ENCODE measurements at regions not wholly inside any gene's neighbourhood (a gene's known extent, or its start where the extent isn't known, plus 50 kb on each side); places are given as distances from the start of the nearest gene placed in this dataset.
"Not testable (repeated sequence)": the region's sequence is repeated elsewhere in the genome, so short reads cannot be mapped to it uniquely, and the experiment has no call there.

DNA sequence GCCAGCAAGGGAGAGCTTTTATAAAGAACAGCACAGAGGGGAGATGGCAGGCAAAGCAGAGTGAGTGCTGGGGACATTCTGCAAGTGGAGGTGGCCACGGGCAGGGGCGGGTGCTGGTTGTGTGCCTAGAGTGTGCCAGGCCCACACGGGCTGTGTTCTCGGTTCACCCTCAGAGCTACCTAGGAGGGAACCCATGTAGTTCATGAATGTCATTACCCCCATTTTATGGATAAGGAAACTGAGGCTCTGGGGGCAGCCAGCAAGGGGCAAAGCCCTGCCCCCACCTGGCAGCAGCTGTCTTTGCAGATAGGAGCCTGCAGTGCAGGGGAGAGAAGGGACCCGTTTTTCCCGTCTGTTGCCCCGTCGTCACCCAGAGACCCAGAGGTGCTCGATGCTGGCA, 85.2 kb upstream of the NCOR2 start:
- DNase-seq (ENCODE audit: low read depth): no peak

DNA sequence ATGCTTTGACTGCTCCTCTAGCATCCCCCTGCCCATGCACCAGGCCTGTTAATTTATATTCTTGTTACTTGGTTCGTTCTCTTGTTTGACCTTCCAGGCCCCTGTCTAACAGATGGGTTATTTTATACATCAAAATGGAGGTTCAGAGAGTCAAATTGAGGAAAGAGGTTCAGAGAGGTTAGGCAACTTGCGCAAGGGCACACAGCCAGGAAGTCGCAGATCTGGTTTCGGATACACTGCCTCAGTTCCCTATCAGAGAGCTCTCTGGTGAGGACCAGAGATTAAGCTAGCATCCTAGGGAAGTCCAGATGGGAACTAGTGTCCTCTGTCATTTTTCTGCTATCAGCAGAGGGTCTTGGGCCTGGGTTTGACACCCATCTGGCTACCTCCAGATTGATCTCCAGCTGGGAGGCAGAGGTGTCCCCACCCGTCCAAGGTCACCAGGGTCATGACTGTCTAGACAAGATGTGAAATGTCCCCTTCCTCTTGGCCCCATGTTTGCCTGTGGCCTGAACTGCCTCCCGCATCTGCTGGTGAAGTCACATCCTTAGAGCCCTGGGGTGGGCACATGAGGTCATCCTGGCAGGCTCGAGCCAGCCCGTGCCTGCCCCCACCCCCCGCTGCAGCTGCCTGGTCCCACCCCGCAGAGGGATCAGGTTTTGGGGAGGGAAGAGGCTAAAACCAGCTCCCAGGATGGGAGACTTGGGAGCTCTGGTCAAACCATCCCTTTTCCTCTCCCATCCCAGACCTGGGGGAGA, 84.3 kb upstream of the NCOR2 start:
- no peak for DNase-seq (ENCODE audit: low read depth)

DNA sequence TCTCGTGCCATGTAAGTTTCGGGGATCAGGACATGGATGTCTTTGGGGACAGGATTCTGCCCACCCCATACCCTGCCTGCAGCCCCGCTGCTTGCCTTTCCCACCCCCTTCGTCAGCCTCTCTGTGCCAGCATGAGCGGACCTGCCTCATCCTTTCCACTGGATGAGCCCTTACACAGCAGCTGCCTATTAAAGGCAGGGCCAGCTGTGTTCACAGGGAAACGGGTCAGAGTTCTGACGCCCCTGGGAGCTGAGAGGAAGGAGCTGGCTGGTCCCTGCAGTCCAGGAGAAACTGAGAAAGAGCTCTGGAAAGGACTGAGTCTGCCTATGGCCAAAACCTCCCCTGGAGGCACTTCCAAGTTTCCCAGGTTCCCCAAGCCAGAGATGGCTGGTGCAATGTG, 83.5 kb upstream of the NCOR2 start:
- DNase-seq (ENCODE audit: low read depth): no peak

DNA sequence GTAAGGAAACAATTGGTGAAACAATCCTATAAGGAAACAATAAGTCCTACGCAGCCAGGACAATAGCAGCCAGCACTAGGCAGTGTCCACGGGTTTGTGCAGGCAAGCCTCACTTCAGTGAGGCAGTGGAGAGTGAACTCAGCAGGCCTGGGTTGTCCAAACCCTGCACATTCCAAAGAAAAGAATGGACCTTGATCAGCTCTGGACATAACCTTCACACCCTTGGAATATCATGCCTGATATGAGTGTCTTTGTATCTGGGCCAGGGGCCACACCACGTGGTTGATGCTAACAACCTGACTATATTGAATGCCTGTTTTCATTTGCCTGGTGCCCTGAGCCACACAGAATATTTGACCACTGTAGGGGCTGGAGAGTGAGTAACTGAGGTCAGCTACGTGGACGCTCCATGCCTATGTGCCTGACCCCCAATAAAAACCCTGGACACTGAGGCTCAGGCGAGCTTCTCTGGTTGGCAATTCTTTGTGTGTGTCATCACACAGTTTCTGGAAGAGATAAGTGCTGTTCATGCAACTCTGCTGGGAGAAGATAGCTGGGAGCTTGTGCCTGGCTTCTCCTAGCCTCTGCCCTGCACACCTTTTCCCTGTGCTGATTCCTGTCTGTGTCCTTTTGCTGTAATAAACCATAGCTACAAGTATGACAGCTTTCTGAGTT, 81.4 kb upstream of the NCOR2 start:
- no peak for DNase-seq (ENCODE audit: low read depth)

DNA sequence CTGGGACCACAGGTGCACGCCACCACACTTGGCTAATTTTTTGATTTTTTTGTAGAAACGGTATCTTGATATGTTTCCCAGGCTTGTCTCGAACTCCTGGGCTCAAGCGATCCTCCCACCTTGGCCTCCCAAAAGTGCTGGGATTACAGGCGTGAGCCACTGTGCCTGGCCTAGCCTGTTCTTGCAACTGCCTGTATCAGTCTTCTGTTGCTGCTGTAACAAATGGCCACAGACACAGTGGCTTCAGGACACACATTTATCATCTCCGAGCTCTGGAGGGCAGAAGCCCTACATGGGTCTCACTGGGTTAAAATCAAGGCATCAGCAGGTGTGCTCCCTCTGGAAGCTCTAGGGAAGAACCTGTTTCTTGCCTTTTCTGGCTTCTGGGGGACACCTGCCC, 79.9 kb upstream of the NCOR2 start:
- DNase-seq (ENCODE audit: low read depth): no peak

DNA sequence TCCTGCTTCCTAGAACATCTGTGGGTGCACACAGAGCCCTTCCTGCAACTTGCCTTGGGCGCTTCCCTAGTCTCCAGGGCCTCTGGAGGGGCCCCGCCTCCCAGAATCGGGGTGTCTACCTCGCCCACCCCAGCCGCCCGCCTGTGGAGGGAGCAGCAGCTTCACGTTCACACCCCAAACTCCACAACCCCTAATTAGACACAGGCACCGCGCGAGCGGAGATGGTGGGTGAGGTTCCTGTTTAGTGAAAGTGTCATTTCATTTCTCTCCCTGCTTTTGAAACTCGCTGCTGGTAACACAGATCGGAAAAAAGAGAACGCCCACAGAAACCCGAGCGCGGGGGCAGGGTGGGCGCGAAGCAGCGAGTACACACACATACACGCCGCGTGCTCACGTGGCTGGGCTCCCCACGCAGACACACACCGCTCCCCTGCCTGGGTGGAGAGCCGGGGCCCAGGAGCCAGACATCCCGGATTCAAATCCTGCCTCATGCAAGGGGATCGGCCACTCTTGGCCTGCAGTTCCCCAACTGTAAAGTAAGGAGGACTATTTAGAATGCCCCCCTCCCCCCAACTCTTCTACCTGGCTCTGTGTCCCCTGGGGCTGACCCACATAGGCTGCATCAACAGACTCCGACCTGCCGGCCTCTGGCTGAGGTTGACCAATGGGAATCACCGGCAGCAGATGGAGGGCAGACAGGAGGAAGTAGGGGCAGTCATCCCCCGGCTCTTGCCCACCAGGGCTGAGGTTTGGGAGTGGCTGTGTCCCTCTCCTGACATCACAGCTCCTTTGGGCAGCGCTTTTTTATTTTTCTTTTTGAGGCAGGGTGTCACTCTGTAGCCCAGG, 79.2 kb upstream of the NCOR2 start:
- DNase-seq (ENCODE audit: low read depth): peak; percentile 15

DNA sequence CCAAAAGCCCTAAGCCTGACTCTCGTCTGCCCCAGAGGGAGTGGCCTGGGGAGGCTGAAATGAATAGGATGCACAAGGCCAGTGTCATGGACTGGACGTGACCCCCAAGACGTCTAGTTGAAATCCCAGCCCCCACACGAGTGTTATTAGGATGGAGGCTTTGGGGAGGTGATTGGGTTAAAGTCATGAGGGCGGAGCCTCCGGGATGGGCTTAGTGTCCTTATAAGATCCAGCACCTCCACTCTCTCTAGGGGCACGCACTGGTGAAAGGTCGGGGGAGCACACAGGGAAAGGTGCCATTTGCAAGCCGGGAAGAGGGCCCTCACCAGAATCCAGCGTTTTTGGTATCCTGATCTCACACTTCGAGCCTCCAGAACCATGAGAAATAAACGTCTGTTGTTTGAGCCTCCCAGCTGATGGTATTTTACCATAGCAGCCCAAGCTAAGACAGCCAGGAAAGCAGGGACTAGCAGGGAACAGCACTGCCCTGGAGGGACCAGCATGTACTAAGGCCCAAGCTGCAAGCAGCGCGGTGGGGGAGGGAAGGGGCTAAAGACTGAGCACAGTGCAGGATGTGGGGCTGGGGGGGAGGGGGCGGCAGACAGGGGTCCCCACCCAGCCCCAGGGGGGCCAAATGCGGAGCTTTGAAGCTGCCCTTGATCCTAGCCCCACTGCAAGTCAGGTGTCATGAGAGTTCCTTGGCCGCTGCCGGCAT, 78.3 kb upstream of the NCOR2 start:
- DNase-seq (ENCODE audit: low read depth): no peak

DNA sequence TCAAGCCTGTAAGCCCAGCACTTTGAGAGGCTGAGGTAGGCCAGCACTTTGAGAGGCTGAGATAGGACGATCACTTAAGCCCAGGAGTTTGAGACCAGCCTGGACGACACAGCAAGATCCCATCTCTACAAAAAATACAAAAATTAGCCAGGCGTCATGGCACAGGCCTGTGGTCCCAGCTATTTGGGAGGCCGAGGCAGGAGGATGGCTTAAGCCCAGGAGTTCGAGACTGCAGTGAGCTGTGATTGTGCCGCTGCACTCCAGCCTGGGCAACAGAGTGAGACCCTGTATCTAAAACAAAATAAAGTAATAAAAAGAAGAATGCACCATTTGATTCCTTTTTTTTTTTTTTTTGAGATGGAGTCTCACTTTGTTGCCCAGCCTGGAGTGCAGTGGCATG, 76.4 kb upstream of the NCOR2 start:
- DNase-seq (ENCODE audit: low read depth): not testable (repeated sequence)

DNA sequence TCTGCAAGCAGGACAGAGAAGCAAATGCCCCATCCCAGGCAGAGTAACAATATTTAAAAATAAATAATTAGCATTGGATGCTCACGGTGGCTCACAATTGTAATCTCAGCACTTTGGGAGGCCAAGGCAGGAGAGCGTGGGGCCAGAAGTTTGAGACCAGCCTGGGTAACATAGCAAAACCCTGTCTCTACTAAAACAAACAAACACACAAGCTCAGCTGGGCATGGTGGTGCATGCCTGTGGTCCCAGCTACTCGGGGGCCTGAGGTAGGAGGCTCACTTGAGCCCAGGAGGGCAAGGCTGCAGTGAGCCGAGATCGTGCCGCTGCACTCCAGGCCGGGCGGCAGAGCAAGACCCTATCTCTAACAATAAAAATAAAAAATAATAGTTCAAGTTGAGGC, 74.7 kb upstream of the NCOR2 start:
- no peak for DNase-seq (ENCODE audit: low read depth)

DNA sequence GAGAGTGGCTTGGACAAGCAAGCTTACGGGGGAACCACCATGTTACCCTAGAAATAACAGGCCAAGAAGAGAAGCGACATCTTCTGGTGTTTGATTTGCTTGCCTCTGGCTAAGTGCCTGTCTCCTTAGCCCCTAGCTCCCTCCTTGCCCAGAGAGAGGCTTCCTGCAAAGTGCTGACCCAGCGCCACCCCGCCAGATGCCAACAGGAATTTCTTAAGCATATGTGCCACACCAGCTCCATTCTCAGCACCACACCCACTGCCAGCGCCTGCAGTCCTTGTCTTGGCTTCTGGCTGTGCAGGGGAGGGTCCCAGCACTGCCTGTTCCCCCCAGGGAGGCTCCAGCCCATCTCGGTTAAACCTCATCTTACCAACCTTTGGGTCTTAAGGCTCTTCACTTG, 74.2 kb upstream of the NCOR2 start:
- no peak for DNase-seq (ENCODE audit: low read depth)

DNA sequence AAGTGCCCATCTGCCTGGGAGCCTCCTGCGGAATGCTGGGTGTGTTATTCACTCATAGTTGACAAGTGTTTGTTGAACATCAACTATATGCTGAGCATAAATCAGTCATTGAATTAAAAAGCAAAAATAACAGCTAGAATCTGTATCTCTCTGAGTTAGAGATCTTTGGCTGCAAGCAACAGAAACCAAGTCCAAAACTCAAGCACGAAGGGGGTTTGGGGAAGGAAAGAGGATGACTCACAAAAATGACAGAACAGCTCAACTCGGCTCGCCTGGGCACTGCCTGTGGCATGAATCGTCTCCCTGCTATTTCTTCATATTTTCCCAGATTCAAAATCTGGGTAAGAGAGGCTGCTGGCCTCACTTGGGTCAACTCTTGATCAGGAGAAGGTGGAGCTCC, 72.6 kb upstream of the NCOR2 start:
- no peak for DNase-seq (ENCODE audit: low read depth)

DNA sequence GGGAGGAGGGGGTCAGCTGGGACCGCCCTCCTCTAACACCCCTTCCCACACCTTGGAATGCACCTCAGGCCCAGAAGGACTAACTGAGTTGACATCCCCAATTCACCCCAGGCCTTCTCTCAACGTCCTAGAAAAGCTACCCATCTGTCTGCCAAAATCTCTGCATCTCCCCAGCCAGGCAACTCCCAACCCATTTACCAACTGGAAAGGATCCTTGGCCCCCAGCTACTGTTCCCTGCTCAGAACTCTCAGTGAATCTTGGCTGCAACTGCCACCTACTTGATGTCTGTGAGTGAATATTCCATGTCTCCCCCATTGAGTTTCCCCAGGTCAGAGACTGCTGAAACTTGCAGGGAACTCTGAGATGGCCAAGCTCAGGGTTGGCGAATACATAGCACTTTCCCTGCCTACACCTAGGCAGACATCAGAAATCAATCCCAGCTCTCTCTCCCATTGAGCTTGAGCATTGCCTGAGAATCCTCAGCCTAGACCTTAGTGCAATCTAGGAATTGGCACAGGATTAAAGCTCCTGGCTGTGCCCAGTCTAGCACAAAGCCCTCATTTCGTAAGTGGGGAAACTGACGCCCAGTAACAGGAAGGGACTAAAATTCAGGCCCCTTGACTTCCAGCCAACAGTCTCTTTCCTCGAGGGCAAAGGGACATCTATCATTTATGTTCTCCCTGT, 71.9 kb upstream of the NCOR2 start:
- DNase-seq (ENCODE audit: low read depth): no peak

DNA sequence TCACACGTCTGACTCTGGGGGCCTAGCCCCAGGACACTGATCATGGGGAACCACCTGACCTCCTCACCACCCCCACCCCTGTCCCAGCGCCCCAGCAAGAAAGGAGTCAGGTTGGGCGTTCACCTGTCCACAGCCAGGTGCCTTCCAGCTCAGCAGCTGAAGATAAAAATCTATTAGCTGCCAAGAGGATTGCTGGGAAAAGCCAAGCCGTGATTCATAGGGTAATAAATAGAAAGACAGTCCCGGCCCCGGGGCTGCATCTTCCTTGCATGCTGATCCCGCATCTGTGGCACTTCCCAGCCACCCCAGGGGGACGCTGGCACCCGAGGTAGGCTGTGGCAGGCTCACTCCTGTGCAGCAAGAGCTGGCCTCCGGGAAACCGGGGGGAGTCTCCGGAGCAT, 70.2 kb upstream of the NCOR2 start:
- DNase-seq (ENCODE audit: low read depth): no peak

DNA sequence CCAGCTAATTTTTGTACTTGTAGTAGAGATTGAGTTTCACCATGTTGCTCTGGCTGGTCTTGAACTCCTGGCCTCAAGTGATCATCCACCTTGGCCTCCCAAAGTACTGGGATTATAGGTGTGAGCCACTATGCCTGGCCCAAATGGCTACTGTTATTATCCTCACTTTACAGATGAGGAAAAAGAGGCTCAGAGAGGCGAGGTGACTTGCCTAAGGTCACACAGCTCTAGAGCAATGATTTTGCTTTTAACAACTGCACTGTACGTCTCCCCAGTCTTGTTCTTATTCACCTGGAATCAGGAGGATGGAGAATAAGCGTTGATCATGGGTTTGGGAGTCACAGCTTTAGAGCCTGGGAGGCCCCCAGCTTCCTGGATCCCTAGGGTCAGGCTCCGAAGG, 69.8 kb upstream of the NCOR2 start:
- DNase-seq (ENCODE audit: low read depth): no peak

DNA sequence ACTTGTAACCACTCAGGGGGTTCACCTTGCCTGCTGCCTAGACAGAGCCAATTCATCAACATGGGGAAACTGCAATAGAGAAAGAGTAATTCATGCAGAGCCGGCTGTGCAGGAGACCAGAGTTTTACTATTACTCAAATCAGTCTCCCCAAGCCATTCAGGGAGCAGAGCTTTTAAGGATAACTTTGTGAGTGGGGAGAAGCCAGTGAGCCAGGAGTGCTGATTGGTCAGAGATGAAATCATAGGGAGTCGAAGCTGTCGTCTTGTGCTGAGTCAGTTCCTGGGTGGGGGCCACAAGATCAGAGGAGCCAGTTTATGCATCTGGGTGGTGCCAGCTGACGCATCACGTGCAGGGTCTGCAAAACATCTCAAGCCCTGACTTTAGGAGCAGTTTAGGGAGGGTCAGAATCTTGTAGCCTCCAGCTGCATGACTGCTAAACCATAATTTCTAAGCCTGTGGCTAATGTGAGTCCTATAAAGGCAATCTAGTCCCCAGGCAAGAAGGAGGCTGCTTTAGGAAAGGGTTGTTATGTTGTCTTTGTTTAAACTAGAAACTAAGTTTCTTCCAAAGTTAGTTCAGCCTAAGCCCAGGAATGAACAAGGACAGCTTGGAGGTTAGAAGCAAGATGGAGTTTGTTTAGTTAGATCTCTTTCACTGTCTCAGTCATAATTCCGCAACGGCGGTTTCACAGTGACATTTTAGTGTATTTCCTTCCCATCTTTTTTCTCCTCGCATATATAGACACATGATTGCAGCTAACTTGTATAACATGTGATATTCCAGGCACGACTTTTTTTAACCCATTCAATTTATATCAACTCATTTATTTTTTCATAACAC, 68.9 kb upstream of the NCOR2 start:
- peak; percentile 28 for DNase-seq (ENCODE audit: low read depth)

DNA sequence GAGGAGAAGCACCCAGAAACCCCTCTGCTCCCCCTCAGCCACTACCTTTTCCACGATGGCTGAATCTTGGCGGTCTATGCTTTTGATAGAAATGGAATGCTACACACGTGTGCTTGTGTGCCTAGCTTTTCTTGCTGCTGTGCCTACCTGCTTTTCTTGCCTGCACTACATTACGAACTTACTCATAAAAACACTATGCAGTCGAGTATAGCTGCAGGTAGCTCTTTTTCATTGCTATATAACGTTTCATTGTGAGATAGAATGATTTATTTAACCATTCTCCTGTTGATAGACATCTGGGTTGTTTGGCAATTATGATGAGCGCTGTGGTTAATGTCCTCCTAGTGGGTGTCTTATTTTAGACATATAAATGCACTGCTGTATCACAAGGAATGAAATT, 67.9 kb upstream of the NCOR2 start:
- DNase-seq (ENCODE audit: low read depth): no peak

DNA sequence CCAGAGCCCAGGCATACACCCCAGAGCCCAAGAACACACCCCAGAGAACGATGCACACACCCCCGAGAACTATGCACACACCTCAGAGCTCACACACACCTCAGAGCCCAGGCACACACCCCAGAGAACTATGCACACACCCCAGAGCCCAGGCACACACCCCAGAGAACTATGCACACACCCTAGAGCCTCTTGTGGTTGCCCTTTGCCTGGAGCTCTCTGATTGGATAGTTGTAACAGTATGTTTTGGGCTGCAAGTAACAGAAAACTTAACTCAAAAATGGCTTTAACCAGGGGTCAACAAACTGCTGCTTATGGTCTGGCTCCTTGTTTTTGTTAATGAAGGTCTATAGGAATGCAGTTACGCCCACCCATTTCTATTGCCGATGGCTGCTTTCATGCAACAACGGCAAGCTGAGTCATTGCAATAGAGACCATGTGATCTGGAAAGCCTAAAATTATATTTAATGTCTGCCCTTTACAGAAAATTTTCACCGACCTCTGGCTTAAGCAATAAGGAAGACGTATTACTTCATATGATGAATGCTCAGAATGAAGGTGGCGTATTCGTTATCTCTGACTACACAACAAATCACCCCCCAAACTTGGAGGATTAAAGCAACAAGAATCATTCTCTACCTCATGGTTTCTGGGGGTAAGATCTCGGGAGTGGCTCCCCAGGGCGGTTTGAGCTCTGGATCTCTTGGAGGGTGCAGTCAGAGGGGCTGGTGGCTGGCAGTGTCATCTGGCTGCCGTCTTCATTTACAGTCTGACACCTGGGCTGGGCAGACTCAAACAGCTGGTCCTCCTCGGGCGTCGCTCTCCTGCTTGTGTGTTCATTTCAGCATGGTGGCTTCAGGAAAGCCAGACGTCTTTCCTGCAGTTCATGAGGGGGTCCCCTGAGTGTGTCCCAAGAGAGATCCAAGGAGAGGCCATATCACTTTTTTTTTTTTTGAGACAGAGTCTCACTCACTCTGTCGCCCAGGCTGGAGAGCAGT, 66.3 kb upstream of the NCOR2 start:
- no peak for DNase-seq (ENCODE audit: low read depth)

DNA sequence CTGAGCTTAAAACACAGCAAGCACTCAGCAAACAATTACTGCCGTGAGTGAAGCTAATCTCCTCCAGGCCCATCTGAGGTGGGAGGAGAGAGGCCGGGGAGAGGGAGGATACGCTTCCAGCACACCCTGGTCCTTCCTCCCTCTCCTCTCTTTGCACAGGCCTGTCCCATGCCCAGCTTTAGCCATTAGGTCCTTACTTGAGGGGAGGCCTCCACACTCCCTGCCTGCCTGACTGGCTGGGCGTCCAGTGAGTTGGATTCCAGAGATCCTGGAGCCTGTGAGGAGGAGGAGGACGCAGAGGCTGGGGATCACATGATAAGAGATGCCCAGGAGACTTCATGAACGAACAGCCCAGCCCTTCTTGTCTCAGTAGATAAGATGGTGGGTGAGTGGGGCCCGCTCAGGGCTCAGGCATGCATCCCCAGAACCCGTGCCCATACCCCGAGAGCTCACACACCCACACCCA, 65.1 kb upstream of the NCOR2 start:
- DNase-seq (ENCODE audit: low read depth): no peak

DNA sequence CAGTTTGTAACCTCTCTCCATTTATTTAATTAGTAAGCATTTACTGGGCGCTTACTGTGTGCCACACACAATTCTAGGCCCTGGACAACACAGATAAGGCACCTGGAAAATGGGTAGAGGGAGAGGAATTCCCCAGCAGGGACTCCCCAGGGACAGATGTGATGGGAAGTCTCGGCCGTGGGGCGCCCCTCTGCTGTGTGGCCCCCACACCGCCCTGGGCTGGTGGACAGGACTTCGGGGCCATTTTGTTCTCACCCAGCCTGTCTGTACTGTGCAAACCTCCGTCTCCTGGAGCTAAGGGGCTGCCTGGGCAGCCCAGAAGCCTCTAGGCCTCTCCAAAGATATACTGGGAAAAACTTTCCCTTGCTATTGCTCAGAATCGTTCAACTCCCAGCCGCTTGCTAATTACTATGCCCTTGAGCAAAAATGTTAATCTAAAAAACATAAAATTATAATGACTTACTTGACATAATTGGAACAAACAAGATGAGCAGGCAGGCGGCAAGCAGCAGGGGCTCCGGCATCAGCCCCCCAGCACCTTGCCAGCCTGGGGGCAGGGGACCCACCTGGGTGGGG, 64.4 kb upstream of the NCOR2 start:
- DNase-seq (ENCODE audit: low read depth): no peak
